ENCODE measurements at regions not wholly inside any gene's neighbourhood (a gene's known extent, or its start where the extent isn't known, plus 50 kb on each side); places are given as distances from the start of the nearest gene placed in this dataset.

DNA sequence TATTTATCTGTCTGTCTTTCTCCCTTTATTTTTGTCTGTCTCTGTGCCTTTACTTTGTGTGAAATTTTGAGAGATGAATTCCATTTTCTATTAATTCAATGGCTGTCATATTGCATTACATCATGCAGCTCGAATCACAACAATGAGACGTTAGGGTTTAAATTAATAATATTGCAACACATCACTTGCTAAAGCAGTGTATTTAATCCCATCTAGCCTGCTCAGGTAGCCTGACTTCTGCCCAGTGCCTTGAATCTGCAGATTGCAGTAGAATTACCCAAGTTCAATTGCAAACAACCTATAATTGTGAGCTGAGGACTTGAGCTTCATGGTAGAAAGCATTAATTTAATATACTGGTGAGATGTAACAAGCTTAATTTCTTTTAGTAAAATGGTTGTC is 235.7 kb upstream of the TSHZ2 start:
- no peak overlapping the region for H3K27ac ChIP-seq (ENCODE audit: low read length)
- H4K20me1 ChIP-seq (ENCODE audit: insufficient read depth, low read length): no peaks in the 10 kb centered on the region
- no peak overlapping the region for H3K9ac ChIP-seq (ENCODE audit: low read length)
- H3K79me2 ChIP-seq (ENCODE audit: low read length): no peaks in the 10 kb centered on the region
- H3F3A ChIP-seq (ENCODE audit: insufficient read depth, low read length): no peaks in the 10 kb centered on the region
- H3K4me2 ChIP-seq (ENCODE audit: low read depth, low read length): no peak overlapping the region
- H3K9me3 ChIP-seq (replicated peaks; ENCODE audit: insufficient read depth, low read length): no peaks in the 10 kb centered on the region
- TF ChIP-seq, protein P1, sequence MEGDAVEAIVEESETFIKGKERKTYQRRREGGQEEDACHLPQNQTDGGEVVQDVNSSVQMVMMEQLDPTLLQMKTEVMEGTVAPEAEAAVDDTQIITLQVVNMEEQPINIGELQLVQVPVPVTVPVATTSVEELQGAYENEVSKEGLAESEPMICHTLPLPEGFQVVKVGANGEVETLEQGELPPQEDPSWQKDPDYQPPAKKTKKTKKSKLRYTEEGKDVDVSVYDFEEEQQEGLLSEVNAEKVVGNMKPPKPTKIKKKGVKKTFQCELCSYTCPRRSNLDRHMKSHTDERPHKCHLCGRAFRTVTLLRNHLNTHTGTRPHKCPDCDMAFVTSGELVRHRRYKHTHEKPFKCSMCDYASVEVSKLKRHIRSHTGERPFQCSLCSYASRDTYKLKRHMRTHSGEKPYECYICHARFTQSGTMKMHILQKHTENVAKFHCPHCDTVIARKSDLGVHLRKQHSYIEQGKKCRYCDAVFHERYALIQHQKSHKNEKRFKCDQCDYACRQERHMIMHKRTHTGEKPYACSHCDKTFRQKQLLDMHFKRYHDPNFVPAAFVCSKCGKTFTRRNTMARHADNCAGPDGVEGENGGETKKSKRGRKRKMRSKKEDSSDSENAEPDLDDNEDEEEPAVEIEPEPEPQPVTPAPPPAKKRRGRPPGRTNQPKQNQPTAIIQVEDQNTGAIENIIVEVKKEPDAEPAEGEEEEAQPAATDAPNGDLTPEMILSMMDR (IDR thresholded peaks at IDR 0.05; ENCODE audit: low read length): no peak
- TF ChIP-seq EZH2 (optimal IDR thresholded peaks at IDR 0.05; ENCODE audit: low read depth, low read length): no peak
- TF ChIP-seq EZH2phosphoT487 (IDR thresholded peaks at IDR 0.05; ENCODE audit: low read length): no peak
- no peak overlapping the region for H2AFZ ChIP-seq (ENCODE audit: low read length)
- no peak overlapping the region for H3K4me3 ChIP-seq (ENCODE audit: low read length)
- no peaks in the 10 kb centered on the region for H3K36me3 ChIP-seq (replicated peaks; ENCODE audit: insufficient read depth, low read length)
- H3K9me2 ChIP-seq (replicated peaks; ENCODE audit: insufficient read depth, low read length): no peaks in the 10 kb centered on the region
- no peaks in the 10 kb centered on the region for H3K4me1 ChIP-seq (ENCODE audit: low read length)
- H3K27me3 ChIP-seq (replicated peaks; ENCODE audit: insufficient read depth, low read length): no peaks in the 10 kb centered on the region
- DNase-seq: no peak

DNA sequence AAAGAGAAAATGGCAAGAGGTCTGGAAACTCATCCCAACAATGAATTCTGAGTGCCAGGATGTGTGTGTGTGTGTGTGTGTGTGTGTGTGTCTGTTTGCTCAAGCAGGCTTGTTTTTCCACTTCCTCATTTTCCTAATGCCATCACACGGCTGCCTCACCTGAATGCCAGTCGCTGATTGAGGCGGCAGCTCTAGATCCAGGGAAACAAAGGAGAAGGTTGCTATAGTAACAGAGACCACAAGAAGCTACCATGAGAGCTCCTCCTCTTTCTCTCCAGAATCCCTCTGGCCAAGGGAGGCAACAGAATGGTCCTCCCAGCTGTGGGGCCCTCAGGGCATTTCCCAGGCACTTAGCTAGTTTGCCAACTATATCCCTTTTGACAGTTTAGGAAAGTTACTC is 241.1 kb upstream of the TSHZ2 start:
- Histone ChIP-seq H3K27me3 (replicated peaks; ENCODE audit: insufficient read depth, low read length) (no peaks in the 10 kb centered on the region), H3K4me2 (ENCODE audit: low read depth, low read length) (no peak overlapping the region), H3K9ac (ENCODE audit: low read length) (no peak overlapping the region), H4K20me1 (ENCODE audit: insufficient read depth, low read length) (no peaks in the 10 kb centered on the region), H3K9me3 (replicated peaks; ENCODE audit: insufficient read depth, low read length) (no peaks in the 10 kb centered on the region), H3K27ac (ENCODE audit: low read length) (no peak overlapping the region), H3K36me3 (replicated peaks; ENCODE audit: insufficient read depth, low read length) (no peaks in the 10 kb centered on the region), H3K4me1 (ENCODE audit: low read length) (no peaks in the 10 kb centered on the region), H3F3A (ENCODE audit: insufficient read depth, low read length) (no peaks in the 10 kb centered on the region), H3K9me2 (replicated peaks; ENCODE audit: insufficient read depth, low read length) (no peaks in the 10 kb centered on the region), H3K4me3 (ENCODE audit: low read length) (no peak overlapping the region), H3K79me2 (ENCODE audit: low read length) (no peaks in the 10 kb centered on the region), H2AFZ (ENCODE audit: low read length) (no peak overlapping the region)
- no peak for DNase-seq
- TF ChIP-seq EZH2phosphoT487 (IDR thresholded peaks at IDR 0.05; ENCODE audit: low read length) (no peak), EZH2 (optimal IDR thresholded peaks at IDR 0.05; ENCODE audit: low read depth, low read length) (no peak)
- TF ChIP-seq, protein P1 (IDR thresholded peaks at IDR 0.05; ENCODE audit: low read length): no peak

DNA sequence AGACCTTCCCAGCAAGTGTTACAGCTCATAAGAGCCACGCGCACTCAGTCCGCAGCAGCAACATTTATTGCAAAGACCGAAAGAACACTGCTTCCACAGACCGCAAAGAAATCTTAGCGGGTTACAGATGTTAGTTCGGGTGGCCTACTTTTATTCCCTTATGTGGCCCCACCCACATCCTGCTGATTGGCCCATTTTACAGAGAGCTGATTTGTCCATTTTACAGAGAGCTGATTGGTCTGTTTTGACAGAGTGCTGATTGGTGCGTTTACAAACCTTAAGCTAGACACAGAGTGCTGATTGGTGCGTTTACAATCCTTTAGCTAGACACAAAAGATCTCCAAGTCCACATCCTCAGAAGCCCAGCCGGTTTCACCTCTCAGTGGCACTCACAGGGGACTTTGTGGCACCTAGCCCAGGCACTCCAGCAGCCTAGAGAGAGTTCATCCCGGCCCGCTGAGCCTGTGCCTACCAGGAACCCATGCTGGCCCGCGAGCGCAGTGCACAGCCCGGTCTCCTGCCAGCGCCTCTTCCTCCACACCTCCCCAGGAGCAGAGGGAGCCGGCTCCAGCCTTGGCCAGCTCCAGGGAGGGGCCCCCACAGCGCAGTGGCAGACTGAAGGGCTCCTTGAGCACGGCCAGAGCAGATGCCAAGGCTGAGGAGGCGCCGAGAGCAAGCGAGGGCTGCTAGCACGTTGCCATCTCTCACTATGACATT is 244.3 kb upstream of the TSHZ2 start:
- H2AFZ ChIP-seq (ENCODE audit: low read length): no peak overlapping the region
- no peaks in the 10 kb centered on the region for H3F3A ChIP-seq (ENCODE audit: insufficient read depth, low read length)
- H3K27ac ChIP-seq (ENCODE audit: low read length): no peak overlapping the region
- H3K79me2 ChIP-seq (ENCODE audit: low read length): no peaks in the 10 kb centered on the region
- no peaks in the 10 kb centered on the region for H3K27me3 ChIP-seq (replicated peaks; ENCODE audit: insufficient read depth, low read length)
- no peak overlapping the region for H3K9ac ChIP-seq (ENCODE audit: low read length)
- no peaks in the 10 kb centered on the region for H4K20me1 ChIP-seq (ENCODE audit: insufficient read depth, low read length)
- no peak for TF ChIP-seq EZH2 (optimal IDR thresholded peaks at IDR 0.05; ENCODE audit: low read depth, low read length)
- TF ChIP-seq, protein P1 (IDR thresholded peaks at IDR 0.05; ENCODE audit: low read length): no peak
- TF ChIP-seq EZH2phosphoT487 (IDR thresholded peaks at IDR 0.05; ENCODE audit: low read length): no peak
- H3K4me1 ChIP-seq (ENCODE audit: low read length): no peaks in the 10 kb centered on the region
- no peak overlapping the region for H3K4me3 ChIP-seq (ENCODE audit: low read length)
- DNase-seq: no peak
- no peaks in the 10 kb centered on the region for H3K36me3 ChIP-seq (replicated peaks; ENCODE audit: insufficient read depth, low read length)
- H3K9me2 ChIP-seq (replicated peaks; ENCODE audit: insufficient read depth, low read length): no peaks in the 10 kb centered on the region
- H3K4me2 ChIP-seq (ENCODE audit: low read depth, low read length): no peak overlapping the region
- H3K9me3 ChIP-seq (replicated peaks; ENCODE audit: insufficient read depth, low read length): no peaks in the 10 kb centered on the region

Data from MM.1S (cell line).